ENCODE measurements at regions not wholly inside any gene's neighbourhood (a gene's known extent, or its start where the extent isn't known, plus 50 kb on each side); places are given as distances from the start of the nearest gene placed in this dataset.

- CTCF ChIA-PET: no interaction called here
- Histone ChIP-seq H3K4me1 (ENCODE audit: control insufficient read depth, insufficient read depth, low read length) (no peaks in the 10 kb centered on the region), H3K4me3 (no peak overlapping the region), H3K9me3 (replicated peaks; ENCODE audit: control insufficient read depth, insufficient read depth, low read length) (no peaks in the 10 kb centered on the region), H3K27ac (ENCODE audit: control insufficient read depth, insufficient read depth) (no peak overlapping the region), H3K79me2 (ENCODE audit: control insufficient read depth, insufficient read depth, low read length) (no peaks in the 10 kb centered on the region), H3K36me3 (ENCODE audit: control insufficient read depth in 2 of 2, insufficient read depth in 2 of 2, low read length in 1 of 2) (no peaks in the 10 kb centered on the region), H3K9ac (ENCODE audit: control insufficient read depth, insufficient read depth, low read length) (no peak overlapping the region), H3K27me3 (replicated peaks in 1 of 2; ENCODE audit: control insufficient read depth in 2 of 2, insufficient read depth in 2 of 2, low read length in 1 of 2) (no peaks in the 10 kb centered on the region), H3K4me2 (ENCODE audit: control insufficient read depth, insufficient read depth) (no peak overlapping the region), H2AFZ (ENCODE audit: control insufficient read depth, low read depth, low read length) (no peak overlapping the region), H4K20me1 (ENCODE audit: control insufficient read depth, insufficient read depth) (no peaks in the 10 kb centered on the region)
- RAD21 ChIA-PET (ENCODE audit: unreplicated experiment): no interaction called here
- SMC1A ChIA-PET (ENCODE audit: uncharacterized antibody, unreplicated experiment): no interaction called here
- intact Hi-C loops (cut with micrococcal nuclease; ENCODE audit: unreplicated experiment) (no loop called here), in situ Hi-C loops (cut with MboI) (no loop called here)
- 21% methylated on average over 2 of the region's 2 CpGs for WGBS (ENCODE audit: insufficient coverage, insufficient replicate concordance, low lambda C conversion rate, missing lambda C conversion rate)
- no peak for FAIRE-seq
- TF ChIP-seq, protein P1, sequence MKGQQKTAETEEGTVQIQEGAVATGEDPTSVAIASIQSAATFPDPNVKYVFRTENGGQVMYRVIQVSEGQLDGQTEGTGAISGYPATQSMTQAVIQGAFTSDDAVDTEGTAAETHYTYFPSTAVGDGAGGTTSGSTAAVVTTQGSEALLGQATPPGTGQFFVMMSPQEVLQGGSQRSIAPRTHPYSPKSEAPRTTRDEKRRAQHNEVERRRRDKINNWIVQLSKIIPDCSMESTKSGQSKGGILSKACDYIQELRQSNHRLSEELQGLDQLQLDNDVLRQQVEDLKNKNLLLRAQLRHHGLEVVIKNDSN (IDR thresholded peaks at IDR 0.05; ENCODE audit: borderline replicate concordance, extremely low read length, insufficient read depth, low read depth, low read length): no peak
- TF ChIP-seq YY1 (IDR thresholded peaks at IDR 0.05; ENCODE audit: low read depth, low read length) (no peak), RB1 (IDR thresholded peaks at IDR 0.05; ENCODE audit: borderline replicate concordance) (no peak), KAT2A (conservative IDR thresholded peaks at IDR 0.05; ENCODE audit: control insufficient read depth, low read depth, low read length) (no peak), PAX8 (IDR thresholded peaks at IDR 0.05) (no peak), RBBP5 (conservative IDR thresholded peaks at IDR 0.05) (no peak), RUNX3 (IDR thresholded peaks at IDR 0.05; ENCODE audit: low read length) (no peak)
- no peak for DNase-seq (ENCODE audit: low read depth, low spot score)
- BruUV-seq (replicated peaks): no TSS peak
- POLR2A ChIA-PET: no interaction called here
- ATAC-seq: no peak
Measured at GRCh38 chr4:60039908-60040307, 1160.2 kb upstream of the ADGRL3 start.

DNA sequence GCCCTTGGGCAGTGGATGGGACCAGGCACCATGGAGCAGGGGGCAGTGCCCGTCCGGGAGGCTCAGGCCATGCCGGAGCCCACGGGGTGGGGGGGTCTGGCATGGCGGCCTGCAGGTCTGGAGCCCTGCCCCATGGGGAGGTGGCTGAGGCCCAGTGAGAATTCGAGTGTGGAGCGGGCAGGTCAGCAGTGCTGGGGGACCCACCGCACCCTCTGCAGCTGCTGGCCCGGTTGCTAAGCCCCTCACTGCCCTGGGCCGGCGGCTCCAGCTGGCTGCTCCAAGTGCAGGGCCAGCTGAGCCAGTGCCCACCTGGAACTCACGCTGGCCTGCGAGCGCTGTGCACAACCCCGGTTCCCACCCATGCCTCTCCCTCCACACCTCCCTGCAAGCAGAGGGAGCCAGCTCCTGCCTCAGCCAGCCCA is 1157.9 kb upstream of the ADGRL3 start:
- DNase-seq (ENCODE audit: low read depth, low spot score): no peak
- no TSS peak for BruUV-seq (replicated peaks)
- no peak for FAIRE-seq
- no peaks in the 10 kb centered on the region for H3K79me2 ChIP-seq (ENCODE audit: control insufficient read depth, insufficient read depth, low read length)
- intact Hi-C loops (cut with micrococcal nuclease; ENCODE audit: unreplicated experiment) (no loop called here), in situ Hi-C loops (cut with MboI) (no loop called here)
- no peak overlapping the region for H3K4me3 ChIP-seq
- H3K4me1 ChIP-seq (ENCODE audit: control insufficient read depth, insufficient read depth, low read length): no peaks in the 10 kb centered on the region
- no peak overlapping the region for H3K4me2 ChIP-seq (ENCODE audit: control insufficient read depth, insufficient read depth)
- no peak overlapping the region for H3K27ac ChIP-seq (ENCODE audit: control insufficient read depth, insufficient read depth)
- WGBS (ENCODE audit: insufficient coverage, insufficient replicate concordance, low lambda C conversion rate, missing lambda C conversion rate): 43% methylated on average over 15 of the region's 15 CpGs
- ChIA-PET RAD21 (ENCODE audit: unreplicated experiment) (no interaction called here), POLR2A (no interaction called here), CTCF (no interaction called here), SMC1A (ENCODE audit: uncharacterized antibody, unreplicated experiment) (no interaction called here)
- H3K36me3 ChIP-seq (ENCODE audit: control insufficient read depth in 2 of 2, insufficient read depth in 2 of 2, low read length in 1 of 2): no peaks in the 10 kb centered on the region
- H3K27me3 ChIP-seq (replicated peaks in 1 of 2; ENCODE audit: control insufficient read depth in 2 of 2, insufficient read depth in 2 of 2, low read length in 1 of 2): no peaks in the 10 kb centered on the region
- H4K20me1 ChIP-seq (ENCODE audit: control insufficient read depth, insufficient read depth): no peaks in the 10 kb centered on the region
- H2AFZ ChIP-seq (ENCODE audit: control insufficient read depth, low read depth, low read length): no peak overlapping the region
- H3K9me3 ChIP-seq (replicated peaks; ENCODE audit: control insufficient read depth, insufficient read depth, low read length): no peaks in the 10 kb centered on the region
- no peak for ATAC-seq
- no peak overlapping the region for H3K9ac ChIP-seq (ENCODE audit: control insufficient read depth, insufficient read depth, low read length)
- TF ChIP-seq ZSCAN29 (IDR thresholded peaks at IDR 0.05): no peak
- TF ChIP-seq REST (IDR thresholded peaks at IDR 0.05; ENCODE audit: low read depth, low read length): no peak
- TF ChIP-seq JUND (IDR thresholded peaks at IDR 0.05; ENCODE audit: low read depth, low read length): no peak
- no peak for TF ChIP-seq POLR2A (IDR thresholded peaks at IDR 0.05; ENCODE audit: low read depth, low read length)
- TF ChIP-seq MEF2A (IDR thresholded peaks at IDR 0.05; ENCODE audit: insufficient read depth, low read depth, low read length): no peak
- TF ChIP-seq, protein P2, sequence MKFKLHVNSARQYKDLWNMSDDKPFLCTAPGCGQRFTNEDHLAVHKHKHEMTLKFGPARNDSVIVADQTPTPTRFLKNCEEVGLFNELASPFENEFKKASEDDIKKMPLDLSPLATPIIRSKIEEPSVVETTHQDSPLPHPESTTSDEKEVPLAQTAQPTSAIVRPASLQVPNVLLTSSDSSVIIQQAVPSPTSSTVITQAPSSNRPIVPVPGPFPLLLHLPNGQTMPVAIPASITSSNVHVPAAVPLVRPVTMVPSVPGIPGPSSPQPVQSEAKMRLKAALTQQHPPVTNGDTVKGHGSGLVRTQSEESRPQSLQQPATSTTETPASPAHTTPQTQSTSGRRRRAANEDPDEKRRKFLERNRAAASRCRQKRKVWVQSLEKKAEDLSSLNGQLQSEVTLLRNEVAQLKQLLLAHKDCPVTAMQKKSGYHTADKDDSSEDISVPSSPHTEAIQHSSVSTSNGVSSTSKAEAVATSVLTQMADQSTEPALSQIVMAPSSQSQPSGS (IDR thresholded peaks at IDR 0.05; ENCODE audit: low read length): no peak
- no peak for TF ChIP-seq RBBP5 (conservative IDR thresholded peaks at IDR 0.05)
- no peak for TF ChIP-seq FOXK2 (IDR thresholded peaks at IDR 0.05)
- no peak for TF ChIP-seq BACH1 (IDR thresholded peaks at IDR 0.05; ENCODE audit: borderline replicate concordance)
- no peak for TF ChIP-seq RELA (IDR thresholded peaks at IDR 0.05; ENCODE audit: borderline replicate concordance, partially characterized antibody)

Data from GM12878 (cell line).